HEK293T (cell line): ENCODE measurements at regions not wholly inside any gene's neighbourhood (a gene's known extent, or its start where the extent isn't known, plus 50 kb on each side); places are given as distances from the start of the nearest gene placed in this dataset.

ENCODE experiments used
- CTCF ChIA-PET: fragments of 350-600 bp; formaldehyde crosslinking; extraction: SDS; loops from one replicate; lab custom pipeline; 2021; ENCODE audit warnings: antibody characterized with exemption, inconsistent platforms; lab: Yijun Ruan, JAX
- POLR2A ChIA-PET: fragments of 350-600 bp; formaldehyde crosslinking; extraction: SDS; loops from one replicate; lab custom pipeline; 2020; ENCODE audit warnings: antibody characterized with exemption, inconsistent platforms; lab: Yijun Ruan, JAX
- DNase-seq: peaks from one replicate; pipeline ENCODE4 v3.0.0; 2012; ENCODE audit warnings: mixed read lengths; ENCODE audit errors: extremely low spot score
- ARNT ChIP-seq: fragments of 450-650 bp; IDR thresholded peaks from 2 replicates; pipeline ENCODE4 v1.6.1; 2017; ENCODE audit warnings: mild to moderate bottlenecking
- BHLHE40 ChIP-seq: fragments of 450-650 bp; IDR thresholded peaks from 2 replicates; pipeline ENCODE4 v1.6.1; 2016; ENCODE audit warnings: mild to moderate bottlenecking, moderate library complexity, borderline replicate concordance
- CTBP1 ChIP-seq: fragments of 450-650 bp; IDR thresholded peaks from 2 replicates; pipeline ENCODE4 v1.6.1; 2016; ENCODE audit warnings: borderline replicate concordance
- ELF4 ChIP-seq: fragments of 450-650 bp; IDR thresholded peaks from 2 replicates; pipeline ENCODE4 v1.6.1; 2017; ENCODE audit warnings: antibody characterized with exemption
- FOXA1 ChIP-seq: fragments of 450-650 bp; IDR thresholded peaks from 2 replicates; pipeline ENCODE4 v1.6.1; 2016; ENCODE audit warnings: mild to moderate bottlenecking
- FOXK2 ChIP-seq: fragments of 450-650 bp; IDR thresholded peaks from 2 replicates; pipeline ENCODE4 v1.6.1; 2016; ENCODE audit warnings: mild to moderate bottlenecking
- FOXM1 ChIP-seq: fragments of 450-650 bp; IDR thresholded peaks from 2 replicates; pipeline ENCODE4 v1.6.1; 2017; ENCODE audit warnings: mild to moderate bottlenecking, borderline replicate concordance
- HDGF ChIP-seq: fragments of 450-650 bp; IDR thresholded peaks from 2 replicates; pipeline ENCODE4 v1.6.1; 2017; ENCODE audit warnings: antibody characterized with exemption, borderline replicate concordance
- L3MBTL2 ChIP-seq: fragments of 450-650 bp; conservative IDR thresholded peaks from 2 replicates; pipeline ENCODE4 v1.6.1; 2016; ENCODE audit warnings: mild to moderate bottlenecking
- LEF1 ChIP-seq: fragments of 450-650 bp; IDR thresholded peaks from 2 replicates; pipeline ENCODE4 v1.6.1; 2017; ENCODE audit warnings: mild to moderate bottlenecking, borderline replicate concordance
- NFRKB ChIP-seq: fragments of 450-650 bp; IDR thresholded peaks from 2 replicates; pipeline ENCODE4 v1.6.1; 2016; ENCODE audit warnings: mild to moderate bottlenecking, moderate library complexity
- SP1 ChIP-seq: fragments of 450-650 bp; IDR thresholded peaks from 2 replicates; pipeline ENCODE4 v1.6.1; 2017
- SUZ12 ChIP-seq: fragments of 450-650 bp; IDR thresholded peaks from 2 replicates; pipeline ENCODE4 v1.6.1; 2016; ENCODE audit warnings: mild to moderate bottlenecking
- TARDBP ChIP-seq: fragments of 450-650 bp; IDR thresholded peaks from 2 replicates; pipeline ENCODE4 v1.6.1; 2016
- ZNF384 ChIP-seq: fragments of 450-650 bp; IDR thresholded peaks from 2 replicates; pipeline ENCODE4 v1.6.1; 2016
- TF ChIP-seq, protein P1 (sequence below): fragments of 450-650 bp; IDR thresholded peaks from 2 replicates; pipeline ENCODE4 v1.6.1; 2016

DNA sequence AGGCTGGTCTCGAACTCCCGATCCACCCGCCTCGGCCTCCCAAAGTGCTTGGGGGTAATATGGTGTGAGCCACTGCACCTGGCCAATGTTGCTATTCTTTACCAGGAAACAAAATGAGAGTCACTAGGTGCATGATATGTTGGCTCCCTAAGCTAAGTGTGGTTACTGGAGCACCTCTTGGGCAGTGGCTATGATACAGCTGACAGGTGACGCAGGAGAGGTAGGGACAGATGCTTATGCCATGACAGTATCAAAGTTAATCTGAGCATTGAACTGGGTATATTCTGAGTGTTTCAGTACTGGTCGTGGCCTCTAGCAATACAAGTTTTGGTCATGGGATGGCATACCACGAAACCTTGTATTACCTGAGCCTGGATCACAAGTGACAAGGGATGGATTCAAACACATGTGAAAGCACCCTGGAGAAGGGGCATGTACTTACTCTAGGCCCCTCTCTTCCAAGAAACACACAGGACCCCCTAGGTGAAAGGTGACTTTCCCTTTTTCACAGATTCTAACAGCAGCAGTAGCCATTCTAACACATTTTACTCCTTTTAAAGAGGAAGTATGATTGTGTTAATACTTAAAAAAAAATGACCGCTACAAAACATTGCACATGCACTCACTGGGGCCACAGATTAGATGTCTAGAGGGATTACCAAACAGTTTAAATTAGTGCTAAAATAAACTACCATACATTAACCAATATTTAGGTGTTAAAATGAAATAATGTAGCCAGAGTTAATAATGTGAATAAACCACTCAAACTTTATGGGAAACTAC lies 467.3 kb downstream of the SHQ1 start:
- DNase-seq, result no peak
- ChIA-PET CTCF (interaction anchor here (0.6 kb wide), 1 partner anchor 7 kb away, joined by 3 read pairs; no protein-coding TSS in a partner anchor), POLR2A (interaction anchor here (1.4 kb wide), 1 partner anchor 67 kb away, joined by 3 read pairs; no protein-coding TSS in a partner anchor)
- TF ChIP-seq FOXM1 (no peak), LEF1 (no peak), SP1 (no peak), ZNF384 (no peak), ARNT (no peak), FOXA1 (no peak), ELF4 (no peak), SUZ12 (no peak), CTBP1 (no peak), NFRKB (no peak), L3MBTL2 (no peak), FOXK2 (no peak), BHLHE40 (no peak), TARDBP (no peak)
- TF ChIP-seq, protein P1, sequence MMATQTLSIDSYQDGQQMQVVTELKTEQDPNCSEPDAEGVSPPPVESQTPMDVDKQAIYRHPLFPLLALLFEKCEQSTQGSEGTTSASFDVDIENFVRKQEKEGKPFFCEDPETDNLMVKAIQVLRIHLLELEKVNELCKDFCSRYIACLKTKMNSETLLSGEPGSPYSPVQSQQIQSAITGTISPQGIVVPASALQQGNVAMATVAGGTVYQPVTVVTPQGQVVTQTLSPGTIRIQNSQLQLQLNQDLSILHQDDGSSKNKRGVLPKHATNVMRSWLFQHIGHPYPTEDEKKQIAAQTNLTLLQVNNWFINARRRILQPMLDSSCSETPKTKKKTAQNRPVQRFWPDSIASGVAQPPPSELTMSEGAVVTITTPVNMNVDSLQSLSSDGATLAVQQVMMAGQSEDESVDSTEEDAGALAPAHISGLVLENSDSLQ, result no peak

GRCh38 chr3:72380193-72380592 lies 468.1 kb downstream of the SHQ1 start:
- ChIA-PET CTCF (no interaction called here), POLR2A (interaction anchor here (1.4 kb wide), 1 partner anchor 67 kb away, joined by 3 read pairs; no protein-coding TSS in a partner anchor)
- TF ChIP-seq FOXM1 (no peak), L3MBTL2 (no peak), CTBP1 (no peak), FOXK2 (no peak), ELF4 (no peak), BHLHE40 (no peak), HDGF (no peak), ZNF384 (no peak)
- TF ChIP-seq, protein P1, result no peak
- DNase-seq, result no peak

- ChIA-PET CTCF (no interaction called here), POLR2A (interaction anchor here (1.4 kb wide), 1 partner anchor 68 kb away, joined by 3 read pairs; no protein-coding TSS in a partner anchor)
- no peak for DNase-seq
- TF ChIP-seq, protein P1, result peak; percentile 65
- TF ChIP-seq BHLHE40, result no peak
These were observed 468.6 kb downstream of the SHQ1 start for GRCh38 chr3:72379500-72380187.

GRCh38 chr3:72378287-72378686 lies 470.0 kb downstream of the SHQ1 start:
- no peak for TF ChIP-seq NFRKB
- no peak for TF ChIP-seq HDGF
- no peak for TF ChIP-seq SUZ12
- TF ChIP-seq L3MBTL2, result no peak
- no peak for TF ChIP-seq ZNF384
- no peak for TF ChIP-seq BHLHE40
- no peak for TF ChIP-seq FOXM1
- TF ChIP-seq SP1, result no peak
- CTCF ChIA-PET, result no interaction called here
- no peak for DNase-seq
- POLR2A ChIA-PET, result no interaction called here

DNA sequence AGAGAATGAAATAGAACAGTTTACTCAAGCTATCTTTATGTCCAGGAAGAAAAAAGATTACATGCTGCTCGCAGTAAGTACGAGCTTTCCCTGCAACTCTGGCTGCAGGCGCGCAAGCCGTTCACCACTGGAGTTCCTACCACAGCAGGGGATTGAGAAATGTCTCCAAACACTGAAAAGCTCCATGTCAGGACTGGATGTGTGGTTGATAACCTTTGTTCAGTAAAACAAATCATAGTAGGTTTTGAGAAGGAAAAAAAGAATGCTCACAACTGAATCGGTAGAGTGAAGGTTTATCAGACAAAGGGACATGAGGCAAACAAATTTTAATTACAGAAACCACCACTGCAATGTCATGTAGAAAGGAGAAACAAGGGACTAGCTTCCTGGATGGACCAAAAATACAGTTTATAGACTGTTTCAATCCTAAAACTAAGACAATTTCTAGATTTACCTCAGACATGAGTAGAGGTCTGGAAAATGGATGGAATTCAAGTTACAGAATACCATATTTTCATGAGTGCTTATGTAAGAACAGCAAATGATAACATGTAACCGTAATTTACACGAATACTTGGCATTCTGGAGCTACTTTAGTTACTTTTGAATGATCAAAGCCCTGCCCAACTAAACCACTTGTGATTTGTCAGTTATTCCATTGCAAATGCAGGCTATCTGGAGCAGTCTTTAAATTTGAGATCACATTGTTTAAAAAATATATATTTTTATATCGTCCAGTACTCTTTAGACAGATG lies 471.1 kb downstream of the SHQ1 start:
- CTCF ChIA-PET, result interaction anchor here (0.8 kb wide), 1 partner anchor 11 kb away, joined by 3 read pairs; no protein-coding TSS in a partner anchor
- TF ChIP-seq SUZ12 (no peak), ZNF384 (no peak), TARDBP (no peak), HDGF (no peak), NFRKB (no peak), SP1 (no peak), ARNT (no peak), FOXM1 (no peak), FOXK2 (no peak), LEF1 (no peak), FOXA1 (no peak), BHLHE40 (no peak), CTBP1 (no peak), L3MBTL2 (no peak), ELF4 (no peak)
- TF ChIP-seq, protein P1, result no peak
- POLR2A ChIA-PET, result no interaction called here
- DNase-seq, result no peak
